Fibroblast of the aortic adventitia (primary cell): ENCODE measurements at regions not wholly inside any gene's neighbourhood (a gene's known extent, or its start where the extent isn't known, plus 50 kb on each side); places are given as distances from the start of the nearest gene placed in this dataset.
"Not testable (repeated sequence)": the region's sequence is repeated elsewhere in the genome, so short reads cannot be mapped to it uniquely, and the experiment has no call there.

Source experiments
- DNase-seq: peaks from one replicate; pipeline ENCODE4 v3.0.0-alpha.2; 2010; ENCODE audit warnings: low read depth
- H3K4me3 ChIP-seq: 2 replicates; pipeline ENCODE4 v1.5.1; 2011; ENCODE audit warnings: low read depth, mild to moderate bottlenecking, control low read depth, low read length, moderate library complexity
- CTCF ChIP-seq: IDR thresholded peaks from 2 replicates; pipeline ENCODE4 v1.5.1; 2011; ENCODE audit warnings: mild to moderate bottlenecking, low read length, control low read depth, inconsistent platforms; ENCODE audit not compliant: insufficient read depth

GRCh38 chr17:22278302-22279275, 586.3 kb downstream of the KCNJ18 start:
- no peak overlapping the region for H3K4me3 ChIP-seq
- no peak for DNase-seq
- TF ChIP-seq CTCF = no peak

- DNase-seq = no peak
- TF ChIP-seq CTCF = no peak
- no peak overlapping the region for H3K4me3 ChIP-seq
Observed at GRCh38 chr17:22286337-22287041, 594.2 kb downstream of the KCNJ18 start.

GRCh38 chr17:22298484-22298951, 606.2 kb downstream of the KCNJ18 start:
- H3K4me3 ChIP-seq, DNase-seq: not testable (repeated sequence)

- DNase-seq = no peak
- TF ChIP-seq CTCF = no peak
Observed at GRCh38 chr17:22300177-22300576, 607.9 kb downstream of the KCNJ18 start.

GRCh38 chr17:22300731-22301352, 608.5 kb downstream of the KCNJ18 start:
- TF ChIP-seq CTCF = no peak
- DNase-seq = no peak
- H3K4me3 ChIP-seq = no peak overlapping the region

More at GRCh38 chr17:22300177-22300576, 607.9 kb downstream of the KCNJ18 start:
- no peak overlapping the region for H3K4me3 ChIP-seq

- no peak for DNase-seq
- no peak for TF ChIP-seq CTCF
- H3K4me3 ChIP-seq = no peak overlapping the region
Observed at GRCh38 chr17:22301353-22301745, 609.0 kb downstream of the KCNJ18 start.

GRCh38 chr17:22303096-22303495, 610.8 kb downstream of the KCNJ18 start:
- H3K4me3 ChIP-seq = no peak overlapping the region
- TF ChIP-seq CTCF = no peak
- DNase-seq = no peak
